ENCODE measurements at regions not wholly inside any gene's neighbourhood (a gene's known extent, or its start where the extent isn't known, plus 50 kb on each side); places are given as distances from the start of the nearest gene placed in this dataset.
"Not testable (repeated sequence)": the region's sequence is repeated elsewhere in the genome, so short reads cannot be mapped to it uniquely, and the experiment has no call there.

- Histone ChIP-seq H3K9me3 (ENCODE audit: control insufficient read depth, low read length) (no peaks in the 10 kb centered on the region), H3K4me1 (ENCODE audit: control insufficient read depth in 1 of 2, insufficient read depth in 2 of 2, low read length in 2 of 2) (peaks cover 0 to 4% of the 10 kb centered on the region in 2 donors), H3K27ac (ENCODE audit: low read depth in 1 of 2, low read length in 2 of 2) (no peak overlapping the region), H3K27me3 (ENCODE audit: control insufficient read depth in 1 of 2, insufficient read depth in 2 of 2, low read length in 1 of 2) (no peaks in the 10 kb centered on the region), H3K36me3 (ENCODE audit: control insufficient read depth in 1 of 2, insufficient read depth in 2 of 2, low read length in 1 of 2) (no peaks in the 10 kb centered on the region), H3K4me3 (ENCODE audit: low read length in 2 of 2) (no peak overlapping the region)
- intact Hi-C loops (cut with DNase I), result no loop called here
- no peak for DNase-seq
- WGBS, 2 donors, result 11% methylated on average over 3 of the region's 3 CpGs
- ATAC-seq (ENCODE audit: low FRiP score), result no peak
These were observed 71.3 kb upstream of the RNF38 start for GRCh38 chr9:36471359-36471758.

DNA sequence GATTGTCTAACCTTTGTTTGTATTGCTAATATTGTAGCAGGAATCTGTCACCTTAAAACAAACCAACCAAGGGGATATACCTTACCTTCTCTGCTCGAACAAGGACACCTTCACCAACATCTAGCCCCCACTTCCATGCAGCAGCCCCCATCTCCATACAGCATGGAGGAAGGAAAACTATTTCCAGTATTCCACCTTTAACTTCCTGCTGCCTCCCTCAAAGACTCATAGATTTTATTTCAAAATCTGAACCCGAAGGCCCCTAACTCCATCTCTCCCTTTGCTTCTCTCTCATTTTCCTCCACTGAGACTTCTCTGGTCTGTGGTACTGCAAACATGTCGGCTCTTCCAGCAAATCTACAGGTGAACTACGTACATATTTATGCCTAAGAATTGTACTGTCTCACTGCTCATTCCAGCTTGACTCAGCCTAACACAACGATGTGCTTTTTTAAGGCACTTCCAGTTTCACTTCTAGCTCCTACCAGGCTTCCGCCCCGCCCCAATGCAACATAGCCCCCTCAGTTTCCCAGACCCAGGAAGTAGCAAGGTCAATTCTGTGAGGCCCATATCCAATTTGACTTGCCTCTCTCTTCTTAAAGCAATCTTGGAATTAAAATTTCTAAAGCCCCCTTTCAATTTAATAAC is 70.7 kb upstream of the RNF38 start:
- 42 to 57% methylated on average over 7 of the region's 7 CpGs for WGBS, 2 donors
- Histone ChIP-seq H3K27me3 (ENCODE audit: control insufficient read depth in 1 of 2, insufficient read depth in 2 of 2, low read length in 1 of 2) (no peaks in the 10 kb centered on the region), H3K4me1 (ENCODE audit: control insufficient read depth in 1 of 2, insufficient read depth in 2 of 2, low read length in 2 of 2) (peaks cover 0 to 4% of the 10 kb centered on the region in 2 donors), H3K9me3 (ENCODE audit: control insufficient read depth, low read length) (no peaks in the 10 kb centered on the region), H3K36me3 (ENCODE audit: control insufficient read depth in 1 of 2, insufficient read depth in 2 of 2, low read length in 1 of 2) (no peaks in the 10 kb centered on the region), H3K27ac (ENCODE audit: low read depth in 1 of 2, low read length in 2 of 2) (peak overlapping the region in 1 of 2 donors; percentile 54), H3K4me3 (ENCODE audit: low read length in 2 of 2) (no peak overlapping the region)
- DNase-seq (peak in 1 of 2 donors; percentile 73), ATAC-seq (ENCODE audit: low FRiP score) (peak; percentile 75)
- intact Hi-C loops (cut with DNase I), result no loop called here

DNA sequence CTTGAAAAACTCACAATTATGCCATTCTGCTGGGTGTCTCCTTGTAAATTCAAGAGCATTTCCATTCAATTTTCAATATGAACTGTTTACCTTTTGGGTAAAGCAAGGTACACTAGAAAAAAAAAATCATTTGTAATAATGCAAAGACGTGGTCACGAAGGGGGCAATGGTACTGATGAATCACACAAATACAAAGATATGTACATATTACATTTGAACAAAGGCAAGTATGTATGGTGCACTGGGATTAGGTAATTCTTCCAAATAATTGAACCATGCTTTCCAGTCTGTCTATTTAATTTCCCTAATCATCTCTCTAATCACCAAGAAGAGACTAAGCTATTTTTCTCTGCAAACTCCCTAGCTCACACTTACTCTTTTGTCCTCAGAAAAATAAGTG is 63.4 kb upstream of the RNF38 start:
- ATAC-seq (ENCODE audit: low FRiP score) (no peak), DNase-seq (no peak)
- Histone ChIP-seq H3K27ac (ENCODE audit: low read depth in 1 of 2, low read length in 2 of 2) (no peak overlapping the region), H3K27me3 (ENCODE audit: control insufficient read depth in 1 of 2, insufficient read depth in 2 of 2, low read length in 1 of 2) (no peaks in the 10 kb centered on the region), H3K36me3 (ENCODE audit: control insufficient read depth in 1 of 2, insufficient read depth in 2 of 2, low read length in 1 of 2) (no peaks in the 10 kb centered on the region), H3K9me3 (ENCODE audit: control insufficient read depth, low read length) (no peaks in the 10 kb centered on the region), H3K4me1 (ENCODE audit: control insufficient read depth in 1 of 2, insufficient read depth in 2 of 2, low read length in 2 of 2) (peaks cover 0 to 2% of the 10 kb centered on the region in 2 donors), H3K4me3 (ENCODE audit: low read length in 2 of 2) (no peak overlapping the region)
- intact Hi-C loops (cut with DNase I), result no loop called here
- 88% methylated on average over 2 of the region's 2 CpGs for WGBS, 2 donors

DNA sequence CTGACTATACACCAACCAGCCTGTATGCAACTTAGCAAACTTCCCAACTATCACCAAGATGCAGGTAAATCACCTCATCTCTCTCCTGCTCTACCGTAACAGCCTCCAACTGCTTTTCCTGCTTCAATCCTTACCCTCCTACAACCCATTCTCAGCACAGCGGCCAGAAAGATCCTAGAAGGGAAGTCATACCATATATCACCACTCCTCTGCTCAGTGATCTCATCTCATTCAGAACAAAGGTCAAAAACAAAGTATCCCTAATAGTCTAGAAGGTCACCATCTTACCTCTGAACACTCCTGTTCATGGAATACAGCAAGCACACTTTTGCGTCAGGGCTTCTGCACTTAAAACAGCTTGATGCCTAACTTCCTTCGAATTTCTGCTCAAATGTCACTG is 62.2 kb upstream of the RNF38 start:
- H3K36me3 ChIP-seq (ENCODE audit: control insufficient read depth in 1 of 2, insufficient read depth in 2 of 2, low read length in 1 of 2), result no peaks in the 10 kb centered on the region
- H3K27ac ChIP-seq (ENCODE audit: low read depth in 1 of 2, low read length in 2 of 2), result no peak overlapping the region
- no peaks in the 10 kb centered on the region for H3K9me3 ChIP-seq (ENCODE audit: control insufficient read depth, low read length)
- H3K4me3 ChIP-seq (ENCODE audit: low read length in 2 of 2), result no peak overlapping the region
- H3K27me3 ChIP-seq (ENCODE audit: control insufficient read depth in 1 of 2, insufficient read depth in 2 of 2, low read length in 1 of 2), result no peaks in the 10 kb centered on the region
- intact Hi-C loops (cut with DNase I), result no loop called here
- 97% methylated on average over 4 of the region's 4 CpGs for WGBS, 2 donors
- no peak for DNase-seq
- peaks cover 0 to 2% of the 10 kb centered on the region in 2 donors for H3K4me1 ChIP-seq (ENCODE audit: control insufficient read depth in 1 of 2, insufficient read depth in 2 of 2, low read length in 2 of 2)
- no peak for ATAC-seq (ENCODE audit: low FRiP score)

DNA sequence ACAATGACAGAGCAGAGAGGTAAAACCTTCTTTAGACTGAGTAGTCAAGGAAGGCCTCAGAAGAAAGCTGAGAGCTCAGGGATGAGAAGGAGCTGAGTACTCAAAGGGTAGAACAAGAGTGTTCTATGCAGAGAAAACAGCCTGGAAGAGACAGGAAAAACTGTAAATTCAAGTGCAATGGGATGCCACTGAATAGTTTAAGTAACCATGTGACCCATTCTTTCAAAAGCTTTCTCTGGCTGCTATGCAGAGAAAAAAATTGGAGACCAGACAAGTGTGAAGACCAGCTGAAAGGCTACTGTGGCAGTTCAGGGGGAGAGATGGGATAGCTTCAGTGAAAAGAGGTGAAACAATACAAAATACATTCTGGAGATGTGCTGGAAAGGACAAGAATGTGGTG is 61.3 kb upstream of the RNF38 start:
- intact Hi-C loops (cut with DNase I), result no loop called here
- Histone ChIP-seq H3K4me3 (ENCODE audit: low read length in 2 of 2) (no peak overlapping the region), H3K27me3 (ENCODE audit: control insufficient read depth in 1 of 2, insufficient read depth in 2 of 2, low read length in 1 of 2) (no peaks in the 10 kb centered on the region), H3K9me3 (ENCODE audit: control insufficient read depth, low read length) (no peaks in the 10 kb centered on the region), H3K27ac (ENCODE audit: low read depth in 1 of 2, low read length in 2 of 2) (no peak overlapping the region), H3K4me1 (ENCODE audit: control insufficient read depth in 1 of 2, insufficient read depth in 2 of 2, low read length in 2 of 2) (peaks cover 0 to 2% of the 10 kb centered on the region in 2 donors), H3K36me3 (ENCODE audit: control insufficient read depth in 1 of 2, insufficient read depth in 2 of 2, low read length in 1 of 2) (no peaks in the 10 kb centered on the region)
- ATAC-seq (ENCODE audit: low FRiP score) (no peak), DNase-seq (no peak)

DNA sequence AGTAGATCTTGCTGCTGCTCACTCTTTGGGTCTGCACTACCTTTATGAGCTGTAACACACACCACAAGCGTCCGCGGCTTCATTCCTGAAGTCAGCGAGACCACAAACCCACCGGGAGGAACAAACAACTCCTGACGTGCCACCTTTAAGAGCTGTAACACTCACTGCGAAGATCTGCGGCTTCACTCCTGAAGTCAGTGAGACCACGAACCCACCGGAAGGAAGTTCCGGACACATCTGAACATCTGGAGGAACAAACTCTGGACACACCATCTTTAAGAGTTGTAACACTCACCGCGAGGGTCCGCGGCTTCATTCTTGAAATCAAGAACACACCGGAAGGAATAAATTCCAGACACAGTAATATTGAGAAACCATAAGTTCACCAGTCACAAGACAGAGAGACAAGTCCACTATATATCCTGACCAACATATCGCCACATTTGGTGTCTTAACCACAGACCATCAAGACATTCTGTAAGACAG is 58.4 kb upstream of the RNF38 start:
- WGBS, 2 donors, result 92 to 98% methylated on average over 17 of the region's 17 CpGs
- H3K27ac ChIP-seq (ENCODE audit: low read depth in 1 of 2, low read length in 2 of 2); H3K4me1 ChIP-seq (ENCODE audit: control insufficient read depth in 1 of 2, insufficient read depth in 2 of 2, low read length in 2 of 2); ATAC-seq (ENCODE audit: low FRiP score); H3K36me3 ChIP-seq (ENCODE audit: control insufficient read depth in 1 of 2, insufficient read depth in 2 of 2, low read length in 1 of 2); H3K4me3 ChIP-seq (ENCODE audit: low read length in 2 of 2); H3K9me3 ChIP-seq (ENCODE audit: control insufficient read depth, low read length); H3K27me3 ChIP-seq (ENCODE audit: control insufficient read depth in 1 of 2, insufficient read depth in 2 of 2, low read length in 1 of 2); intact Hi-C loops (cut with DNase I); DNase-seq: not testable (repeated sequence)

DNA sequence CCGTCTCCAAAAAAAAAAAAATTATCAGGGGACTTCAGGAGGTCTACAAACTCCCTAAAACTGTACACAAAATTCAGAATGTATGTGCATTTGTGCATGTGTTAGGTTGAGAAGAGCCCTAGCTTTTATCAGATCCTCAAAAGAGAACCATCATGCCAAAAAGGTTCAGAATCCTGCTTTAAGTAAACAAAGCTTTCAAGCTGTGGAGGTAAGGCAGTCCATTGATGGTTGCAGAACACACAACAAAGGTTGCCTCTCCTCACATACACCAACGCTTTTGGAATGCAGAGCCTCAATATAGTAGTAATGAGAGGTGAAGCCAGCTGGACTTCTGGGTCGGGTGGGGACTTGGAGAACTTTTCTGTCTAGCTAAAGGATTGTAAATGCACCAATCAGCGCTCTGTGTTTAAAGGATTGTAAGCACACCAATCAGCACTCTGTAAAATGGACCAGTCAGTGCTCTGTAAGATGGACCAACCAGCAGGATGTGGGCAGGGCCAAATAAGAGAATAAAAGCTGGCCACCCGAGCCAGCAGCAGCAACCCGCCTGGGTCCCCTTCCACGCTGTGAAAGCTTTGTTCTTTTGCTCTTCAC is 57.9 kb upstream of the RNF38 start:
- H3K36me3 ChIP-seq (ENCODE audit: control insufficient read depth in 1 of 2, insufficient read depth in 2 of 2, low read length in 1 of 2), result no peaks in the 10 kb centered on the region
- 79 to 86% methylated on average over 7 of the region's 7 CpGs for WGBS, 2 donors
- intact Hi-C loops (cut with DNase I), result no loop called here
- H3K4me1 ChIP-seq (ENCODE audit: control insufficient read depth in 1 of 2, insufficient read depth in 2 of 2, low read length in 2 of 2), result peaks cover 0 to 2% of the 10 kb centered on the region in 2 donors
- H3K4me3 ChIP-seq (ENCODE audit: low read length in 2 of 2), result no peak overlapping the region
- H3K27ac ChIP-seq (ENCODE audit: low read depth in 1 of 2, low read length in 2 of 2), result no peak overlapping the region
- DNase-seq, result no peak
- ATAC-seq (ENCODE audit: low FRiP score), result no peak
- no peaks in the 10 kb centered on the region for H3K27me3 ChIP-seq (ENCODE audit: control insufficient read depth in 1 of 2, insufficient read depth in 2 of 2, low read length in 1 of 2)
- no peaks in the 10 kb centered on the region for H3K9me3 ChIP-seq (ENCODE audit: control insufficient read depth, low read length)

GRCh38 chr9:36456480-36457065 is 56.5 kb upstream of the RNF38 start:
- 85 to 86% methylated on average over 1 of the region's 1 CpG for WGBS, 2 donors
- no peaks in the 10 kb centered on the region for H3K36me3 ChIP-seq (ENCODE audit: control insufficient read depth in 1 of 2, insufficient read depth in 2 of 2, low read length in 1 of 2)
- H3K4me3 ChIP-seq (ENCODE audit: low read length in 2 of 2), result no peak overlapping the region
- H3K9me3 ChIP-seq (ENCODE audit: control insufficient read depth, low read length), result no peaks in the 10 kb centered on the region
- no peak overlapping the region for H3K27ac ChIP-seq (ENCODE audit: low read depth in 1 of 2, low read length in 2 of 2)
- DNase-seq (no peak), ATAC-seq (ENCODE audit: low FRiP score) (no peak)
- H3K4me1 ChIP-seq (ENCODE audit: control insufficient read depth in 1 of 2, insufficient read depth in 2 of 2, low read length in 2 of 2), result no peaks in the 10 kb centered on the region
- intact Hi-C loops (cut with DNase I), result no loop called here
- H3K27me3 ChIP-seq (ENCODE audit: control insufficient read depth in 1 of 2, insufficient read depth in 2 of 2, low read length in 1 of 2), result no peaks in the 10 kb centered on the region

DNA sequence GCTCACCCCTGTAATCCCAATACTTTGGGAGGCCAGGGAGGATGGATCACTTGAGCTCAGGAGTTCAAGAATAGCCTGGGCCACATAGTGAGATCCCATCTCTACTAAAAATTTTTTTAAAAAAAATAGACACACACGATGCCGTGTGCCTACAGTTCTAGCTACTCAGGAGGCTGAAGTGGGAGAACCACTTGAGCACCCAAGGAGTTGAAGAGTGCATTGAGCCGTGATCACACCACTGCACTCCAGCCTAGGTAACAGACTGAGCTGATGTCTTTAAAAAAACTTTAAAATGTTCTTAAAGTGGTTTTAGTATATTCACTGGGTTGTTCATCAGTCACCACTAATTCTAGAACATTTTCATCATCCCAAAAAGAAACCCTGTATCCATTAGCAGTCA is 51.9 kb upstream of the RNF38 start:
- 89 to 92% methylated on average over 3 of the region's 3 CpGs for WGBS, 2 donors
- no peak for ATAC-seq (ENCODE audit: low FRiP score)
- DNase-seq, result no peak
- Histone ChIP-seq H3K9me3 (ENCODE audit: control insufficient read depth, low read length) (no peaks in the 10 kb centered on the region), H3K4me3 (ENCODE audit: low read length in 2 of 2) (no peak overlapping the region), H3K27me3 (ENCODE audit: control insufficient read depth in 1 of 2, insufficient read depth in 2 of 2, low read length in 1 of 2) (no peaks in the 10 kb centered on the region), H3K4me1 (ENCODE audit: control insufficient read depth in 1 of 2, insufficient read depth in 2 of 2, low read length in 2 of 2) (no peaks in the 10 kb centered on the region), H3K36me3 (ENCODE audit: control insufficient read depth in 1 of 2, insufficient read depth in 2 of 2, low read length in 1 of 2) (no peaks in the 10 kb centered on the region), H3K27ac (ENCODE audit: low read depth in 1 of 2, low read length in 2 of 2) (no peak overlapping the region)
- intact Hi-C loops (cut with DNase I), result no loop called here
